NOMO-1 (cell line): ENCODE measurements at regions not wholly inside any gene's neighbourhood (a gene's known extent, or its start where the extent isn't known, plus 50 kb on each side); places are given as distances from the start of the nearest gene placed in this dataset.

Experiments used
- DNase-seq, 2 experiments: peaks; one replicate each; lab custom pipeline; 2025; ENCODE audit not compliant: unreplicated experiment in 2 of 2; lab: John Stamatoyannopoulos, UW

DNA sequence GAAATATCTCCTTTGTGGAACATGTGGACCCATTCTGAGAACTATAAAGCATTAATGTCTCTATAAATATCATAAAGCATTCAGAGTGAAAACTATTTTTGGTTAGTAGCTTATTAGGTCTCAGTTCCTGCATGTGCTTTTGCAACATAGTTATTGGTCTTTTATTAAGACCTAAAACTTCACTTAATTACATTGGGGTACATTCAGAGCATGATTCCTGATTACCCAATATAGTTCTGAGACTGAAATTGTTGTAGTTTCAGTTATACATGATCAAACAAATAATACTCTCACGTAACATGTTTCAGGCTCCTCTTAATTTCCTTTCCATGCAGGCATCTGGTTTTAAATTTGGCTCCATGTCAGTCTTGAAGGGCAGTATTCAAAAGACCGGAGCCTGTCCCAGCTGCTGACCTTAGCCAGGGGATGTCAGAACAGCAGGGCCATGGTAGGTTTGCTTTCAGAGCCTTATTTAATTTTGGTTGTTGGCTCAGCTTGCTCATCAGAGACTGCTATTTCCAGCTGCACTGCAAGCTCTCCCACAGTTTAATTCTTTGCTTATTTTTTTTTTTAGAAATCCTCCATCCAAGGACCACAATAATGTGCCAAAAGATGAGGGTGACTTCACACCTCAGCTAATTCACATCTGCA, 447.8 kb upstream of the FZD8 start:
- DNase-seq, result no peak

DNA sequence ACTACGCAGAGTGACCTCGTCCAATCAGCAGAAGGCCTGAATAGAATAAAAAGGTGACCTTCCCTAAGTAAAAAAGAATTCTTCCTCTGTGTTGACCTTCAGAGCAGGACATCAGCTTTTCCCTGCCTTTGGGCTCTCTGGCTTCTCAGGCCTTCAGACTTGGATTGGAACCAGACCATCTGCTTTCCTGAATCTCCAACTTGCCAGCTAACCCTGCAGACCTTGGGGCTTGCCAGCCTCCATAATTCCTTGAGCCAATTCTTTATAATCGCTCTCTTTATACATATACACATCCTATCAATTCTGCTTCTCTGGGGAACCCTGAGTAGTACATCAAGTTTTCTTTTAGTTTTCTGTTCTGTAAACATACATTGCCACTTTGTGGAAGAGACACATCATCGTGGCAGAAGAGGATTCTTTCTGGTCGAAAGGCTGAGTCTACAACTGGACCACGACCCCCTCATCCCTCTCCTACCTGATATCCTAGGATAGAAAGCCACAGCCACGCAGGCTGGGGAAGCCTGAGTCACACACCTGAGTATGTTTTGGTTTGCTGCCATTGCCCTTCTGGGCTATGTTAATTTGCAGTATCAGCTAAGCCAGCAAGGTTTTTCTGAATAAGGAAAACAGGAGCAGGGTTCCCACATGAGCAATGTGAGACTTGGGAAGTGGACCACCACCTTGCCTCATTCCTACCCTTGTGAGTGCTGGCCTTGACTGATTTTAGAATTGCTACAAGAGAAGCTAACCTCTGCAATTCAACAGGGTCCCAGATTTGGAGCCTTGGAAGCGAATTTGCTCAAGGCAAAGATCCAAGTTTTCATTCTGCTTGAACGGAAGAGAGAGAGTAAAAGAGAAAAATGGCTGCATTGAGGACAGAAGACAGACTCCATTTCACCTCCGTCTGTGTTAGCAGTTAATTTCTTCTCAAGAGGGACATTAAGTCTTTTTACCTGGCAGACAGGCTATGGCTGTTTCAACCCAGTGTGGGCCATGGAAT, 445.2 kb upstream of the FZD8 start:
- no peak for DNase-seq

DNA sequence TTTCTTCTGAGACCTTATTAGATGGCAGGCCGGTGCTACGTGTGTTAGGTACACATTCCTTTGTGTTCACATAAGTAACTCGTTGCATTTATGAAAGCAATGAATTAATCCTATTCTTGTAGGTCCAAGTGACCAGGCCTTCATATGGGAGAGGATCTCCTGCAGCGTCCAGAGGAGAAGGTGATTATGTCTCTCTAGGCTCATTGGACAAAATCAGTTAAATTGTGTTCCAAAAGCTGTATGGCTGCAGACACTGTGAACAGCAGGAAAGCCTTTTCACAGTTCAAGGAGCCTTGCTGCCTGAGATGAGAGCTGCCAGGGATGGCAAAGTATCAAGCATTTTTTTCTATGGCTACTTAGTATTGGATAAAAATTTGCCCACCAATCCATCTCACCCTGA, 433.1 kb upstream of the FZD8 start:
- no peak for DNase-seq

DNA sequence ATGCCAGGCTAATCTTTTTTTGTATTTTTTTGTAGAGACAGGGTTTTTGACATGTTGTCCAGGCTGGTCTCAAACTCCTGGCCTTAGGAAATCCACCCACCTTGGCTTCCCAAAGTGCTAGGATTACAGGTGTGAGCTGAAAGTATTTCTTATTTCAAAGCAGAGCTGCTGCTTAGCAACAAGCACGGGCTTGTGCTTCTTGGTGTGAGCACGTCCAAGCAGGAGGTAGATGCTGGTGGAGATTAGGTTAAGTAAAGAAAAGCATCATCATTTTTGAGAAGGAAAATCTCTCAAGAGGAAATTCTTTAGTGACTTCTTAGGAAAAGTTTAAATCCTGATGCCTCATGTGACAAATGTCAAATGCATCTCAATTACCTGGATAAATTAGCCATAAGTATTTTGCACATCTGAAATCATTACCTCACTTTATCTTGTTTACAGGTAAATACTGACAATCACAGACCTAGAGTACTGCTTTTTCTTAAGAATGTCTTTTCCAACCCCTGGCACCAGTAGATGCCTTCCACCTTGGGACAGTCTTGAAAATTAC, 431.8 kb upstream of the FZD8 start:
- DNase-seq, result no peak

DNA sequence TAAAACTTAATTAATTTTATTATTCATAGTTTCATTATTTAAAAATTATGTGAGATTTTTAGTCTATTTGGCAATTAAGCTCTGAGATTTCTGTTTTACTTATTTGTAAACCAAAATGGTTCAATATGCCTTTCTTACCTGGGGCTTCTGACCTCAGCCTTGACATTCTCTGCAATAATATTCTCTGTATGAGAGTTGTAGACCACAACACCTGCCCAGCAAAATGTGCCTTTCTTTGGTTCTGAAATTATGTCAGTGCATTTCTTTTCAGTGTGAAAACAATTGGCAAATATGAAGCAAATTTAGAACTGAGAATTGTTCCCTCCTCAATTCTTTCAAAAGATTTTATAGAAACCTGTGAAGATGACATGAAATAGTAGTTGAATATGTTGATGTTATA, 426.4 kb upstream of the FZD8 start:
- DNase-seq, result no peak

DNA sequence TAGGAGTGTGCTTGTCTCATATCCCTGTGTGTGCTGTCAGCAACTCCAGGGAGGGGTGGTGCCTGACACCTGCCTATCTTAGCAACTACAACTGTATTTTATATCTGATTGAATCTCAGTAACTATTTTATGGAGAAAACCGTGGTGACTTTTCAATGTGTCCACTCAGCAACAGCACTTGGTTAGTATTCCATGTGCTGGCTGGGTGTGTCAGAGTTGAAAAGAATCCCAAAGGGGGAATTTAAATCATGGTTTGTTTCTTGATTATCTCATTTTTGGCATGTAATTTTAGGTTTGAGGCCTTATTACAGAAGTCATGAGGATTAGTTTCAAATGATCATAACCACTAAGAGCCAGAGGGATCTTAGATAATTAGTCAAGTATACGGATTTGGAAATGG, 425.7 kb upstream of the FZD8 start:
- DNase-seq, result no peak

DNA sequence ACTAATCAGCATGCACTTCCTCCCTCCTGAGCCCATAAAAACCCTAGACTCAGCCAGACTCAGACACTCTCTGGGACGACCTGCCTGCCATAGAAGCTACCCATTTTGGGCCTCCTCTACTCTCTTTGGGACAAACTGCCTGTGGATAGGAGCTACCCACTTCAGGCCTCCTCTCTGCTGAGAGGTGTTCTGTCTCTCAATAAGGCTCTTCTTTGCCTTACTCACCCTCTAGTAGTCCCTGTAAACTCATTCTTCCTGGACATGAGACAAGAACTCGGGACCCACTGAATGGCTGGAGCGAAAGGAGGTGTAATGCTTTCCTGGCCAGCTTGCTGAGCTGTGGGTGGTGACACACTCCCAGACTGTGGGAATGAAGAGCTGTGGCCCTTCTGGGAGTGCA, 424.8 kb upstream of the FZD8 start:
- DNase-seq, result no peak

DNA sequence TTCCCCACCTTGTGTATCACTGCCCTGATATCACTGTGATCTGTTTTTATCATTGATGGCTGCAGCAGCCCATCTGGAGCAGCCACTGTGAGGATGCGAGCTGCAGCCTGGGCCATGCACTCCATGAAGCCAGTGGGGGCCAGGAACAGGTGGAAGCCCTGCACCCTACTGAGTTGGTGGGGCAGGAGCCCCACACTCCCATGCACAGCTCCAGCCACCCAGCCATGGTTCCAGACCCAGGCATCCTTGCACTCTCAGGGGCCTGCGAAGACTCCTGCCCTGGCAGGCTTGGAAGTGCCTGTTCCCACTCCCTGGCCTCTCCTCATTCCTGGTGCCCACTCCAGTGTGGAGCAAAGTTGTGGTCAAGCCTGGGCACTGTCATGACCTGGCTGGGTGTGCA, 424.0 kb upstream of the FZD8 start:
- DNase-seq, result no peak

DNA sequence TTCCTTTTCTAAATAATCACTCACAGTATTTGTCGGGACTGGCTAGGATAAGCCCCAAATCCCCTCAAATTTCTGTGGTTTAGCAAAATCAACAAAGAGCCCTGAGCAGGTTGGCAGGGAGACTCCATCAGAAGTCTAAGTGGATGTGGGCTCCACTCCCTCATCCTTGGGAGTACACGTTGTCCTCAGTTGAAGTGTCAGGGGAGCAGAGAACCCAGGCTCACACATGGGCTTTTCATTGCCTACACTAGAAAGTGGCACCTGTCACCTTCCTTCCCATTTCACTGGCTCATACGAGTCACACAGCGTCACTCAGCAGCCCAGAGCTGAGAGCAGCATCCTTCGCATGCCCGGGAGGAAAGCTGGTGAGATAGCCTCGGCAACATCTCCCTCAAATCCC, 421.3 kb upstream of the FZD8 start:
- DNase-seq, result no peak

DNA sequence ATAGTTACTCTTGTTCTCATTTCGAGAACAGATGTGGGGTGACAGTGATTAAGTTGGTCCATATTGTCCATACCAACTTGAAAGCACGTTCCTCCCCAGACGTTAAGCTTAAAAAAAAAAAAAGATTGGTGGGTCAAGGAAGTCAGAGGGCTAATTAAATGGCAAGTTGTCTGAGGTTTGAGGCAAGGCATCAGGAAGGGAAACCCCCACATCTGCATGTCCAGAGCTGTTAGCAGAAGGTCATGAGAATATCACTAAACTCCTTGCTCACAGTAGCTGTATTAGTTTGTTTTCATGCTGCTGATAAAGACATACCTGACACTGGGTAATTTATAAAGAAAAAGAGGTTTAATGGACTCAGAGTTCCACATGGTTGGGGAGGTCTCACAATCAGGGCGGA, 415.6 kb upstream of the FZD8 start:
- DNase-seq, result no peak

DNA sequence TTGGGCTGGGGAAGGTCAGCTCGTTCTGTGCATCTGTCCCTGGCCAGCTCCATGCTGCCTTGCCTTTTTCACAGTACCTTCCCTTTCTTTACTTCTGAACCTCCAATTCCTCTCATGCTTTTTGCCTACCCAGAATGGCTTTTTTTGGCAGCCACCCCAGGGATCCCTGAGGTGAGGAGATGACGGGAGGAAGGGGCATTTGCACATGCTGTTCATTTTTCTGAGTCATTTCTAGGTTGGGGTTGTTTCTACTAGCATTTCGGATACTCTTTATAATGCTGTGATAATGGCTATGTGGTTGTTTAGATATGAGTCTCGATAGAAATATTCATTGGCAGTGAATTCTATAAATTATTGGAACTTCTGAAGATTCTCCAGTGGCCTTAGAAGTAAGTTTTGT, 415.1 kb upstream of the FZD8 start:
- no peak for DNase-seq

DNA sequence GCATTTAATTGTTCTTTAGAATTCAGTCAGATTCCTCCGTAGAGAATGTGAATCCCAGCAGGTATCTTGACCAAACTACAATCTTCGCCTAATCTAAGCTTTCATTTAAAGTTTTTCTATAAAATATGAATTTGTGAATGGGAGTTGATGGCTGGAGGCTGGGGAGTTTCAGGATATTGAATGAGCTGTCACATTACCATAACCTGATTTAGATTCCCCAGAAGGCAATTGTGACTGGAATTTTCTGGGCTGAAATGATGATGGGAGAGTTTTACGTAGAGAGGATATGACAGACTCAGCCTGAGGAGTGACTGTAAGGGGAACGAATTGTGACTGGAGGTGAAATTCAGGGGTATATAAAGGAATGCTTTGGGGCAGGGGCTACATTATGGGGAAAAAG, 411.7 kb upstream of the FZD8 start:
- no peak for DNase-seq

DNA sequence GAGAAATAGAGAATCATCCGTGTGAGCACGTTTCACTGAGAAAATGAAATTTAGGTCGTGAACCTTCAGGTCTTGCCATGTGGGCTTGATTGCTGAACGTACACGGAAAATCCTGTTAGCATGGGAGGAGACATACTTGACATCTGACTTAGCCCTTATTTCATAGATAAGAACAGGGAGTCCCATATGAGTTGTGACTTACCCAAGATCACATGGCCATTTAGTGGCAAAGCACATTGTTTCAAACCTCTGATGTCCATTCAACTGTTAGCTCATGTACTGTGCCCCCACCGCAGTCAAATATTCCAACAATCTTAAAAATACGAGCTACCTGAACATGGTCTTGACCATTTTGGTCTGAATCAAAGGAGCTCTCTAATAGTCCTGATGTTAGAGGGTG, 411.2 kb upstream of the FZD8 start:
- DNase-seq, result no peak

DNA sequence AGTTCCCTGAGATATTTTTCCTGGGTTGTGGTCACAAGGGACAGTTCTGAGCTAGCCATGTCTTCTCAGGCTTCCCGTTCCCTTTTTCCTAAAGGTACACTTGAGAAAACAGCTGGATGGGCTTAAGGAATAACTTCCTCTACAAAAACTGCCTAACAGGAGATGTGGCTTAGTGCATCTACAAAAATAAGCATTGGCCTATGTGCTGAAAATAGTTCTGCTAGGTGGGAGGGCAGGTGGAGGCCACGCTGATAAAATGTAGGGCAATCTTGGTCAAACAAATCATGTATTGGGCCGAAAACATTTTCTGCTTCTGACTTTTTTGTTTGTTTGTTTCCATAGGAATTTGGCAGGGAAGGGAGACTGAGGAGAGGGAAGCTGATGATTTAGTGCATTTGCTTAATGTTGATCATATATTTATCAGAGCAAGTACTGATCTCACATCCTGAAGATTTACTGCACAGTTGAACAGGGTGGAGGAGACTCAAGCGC, 409.4 kb upstream of the FZD8 start:
- no peak for DNase-seq

DNA sequence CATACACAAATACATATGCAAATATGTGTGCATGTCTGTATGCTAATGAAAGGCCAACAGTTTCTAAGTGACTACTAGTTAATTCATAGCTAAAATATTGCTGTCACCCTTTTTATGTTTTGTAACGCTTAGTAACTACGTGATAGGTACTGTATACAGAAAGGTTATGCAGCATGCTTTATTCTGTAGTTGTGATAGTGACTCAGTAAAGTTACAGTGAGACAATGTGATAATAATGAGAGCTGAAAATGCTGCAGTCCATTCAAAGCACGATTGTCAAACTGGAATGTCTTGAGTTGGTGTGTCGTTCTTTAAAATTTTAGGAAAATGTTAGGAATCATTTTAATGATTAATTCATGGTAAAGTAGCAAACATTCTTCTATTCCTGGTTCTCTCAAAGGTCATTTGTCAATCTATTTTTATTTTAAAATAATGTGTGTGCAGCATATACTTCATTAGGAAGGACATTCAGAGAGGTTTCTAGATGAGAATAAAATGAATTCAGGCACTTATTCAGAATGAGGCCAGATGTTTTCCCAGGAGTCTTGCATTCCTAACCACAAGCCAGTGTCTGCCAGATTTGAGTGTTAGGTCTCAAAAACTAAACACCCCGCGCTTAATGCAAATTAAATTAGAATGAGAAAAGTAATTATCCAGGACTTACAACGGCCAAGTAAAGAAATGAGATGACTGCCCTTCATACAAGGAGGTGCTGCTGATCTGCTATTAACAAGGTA, 408.8 kb upstream of the FZD8 start:
- no peak for DNase-seq

DNA sequence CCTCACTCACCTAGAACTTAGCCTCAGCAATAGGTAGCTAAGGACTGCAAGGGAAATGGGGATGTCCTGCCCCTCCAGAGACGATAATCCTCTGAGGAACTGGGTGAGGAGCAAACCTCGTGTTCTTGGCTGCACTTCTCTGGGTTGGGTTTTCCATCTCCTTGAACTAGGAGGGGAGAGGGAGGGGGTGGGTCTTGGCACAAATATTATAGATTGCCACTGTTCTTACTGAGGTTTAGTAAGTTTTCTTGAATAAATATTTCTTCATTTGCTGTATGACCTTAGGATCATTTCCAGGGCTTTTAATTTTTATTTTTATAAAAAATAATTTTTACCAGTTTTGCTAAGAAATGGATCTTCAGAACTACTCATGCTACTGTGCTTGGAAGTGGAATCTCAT, 406.7 kb upstream of the FZD8 start:
- DNase-seq, result no peak

DNA sequence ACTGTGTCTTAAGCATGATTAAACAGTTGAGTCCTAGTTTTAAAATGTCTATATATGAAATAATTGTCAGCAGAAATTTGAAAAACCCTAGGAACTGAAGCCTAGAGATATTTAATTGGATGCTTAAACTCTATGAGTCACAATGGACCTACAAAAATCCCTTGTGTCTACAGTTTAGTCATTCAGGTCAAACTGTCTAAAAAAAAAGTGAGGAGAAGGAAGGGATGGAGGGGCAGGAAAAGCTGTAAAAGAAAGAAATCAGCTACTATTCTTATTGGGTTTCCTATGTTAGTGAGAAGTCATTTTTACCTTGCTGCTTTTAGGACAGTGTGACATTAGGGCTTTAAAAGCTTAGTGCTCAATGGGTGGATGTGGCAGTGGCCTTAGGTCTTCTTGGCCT, 406.1 kb upstream of the FZD8 start:
- no peak for DNase-seq

DNA sequence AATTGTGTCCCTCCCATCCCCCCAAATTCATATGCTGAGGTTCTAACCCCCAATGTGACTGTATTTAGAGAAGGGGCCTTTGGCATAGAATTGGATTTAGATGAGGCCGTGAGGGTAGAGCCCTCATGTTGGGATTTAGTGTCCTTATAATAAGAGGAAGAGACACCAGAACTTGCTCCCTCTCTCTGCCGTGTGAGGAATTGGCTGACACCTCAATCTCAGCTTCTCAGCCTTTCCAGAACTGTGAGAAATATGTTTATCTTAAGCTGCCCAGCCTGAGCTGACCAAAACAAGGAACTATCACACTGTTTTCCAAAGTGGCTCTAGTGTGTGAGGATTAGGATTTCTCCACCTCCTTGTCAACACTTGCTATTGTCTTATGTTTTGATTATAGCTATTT, 400.0 kb upstream of the FZD8 start:
- DNase-seq, result no peak

DNA sequence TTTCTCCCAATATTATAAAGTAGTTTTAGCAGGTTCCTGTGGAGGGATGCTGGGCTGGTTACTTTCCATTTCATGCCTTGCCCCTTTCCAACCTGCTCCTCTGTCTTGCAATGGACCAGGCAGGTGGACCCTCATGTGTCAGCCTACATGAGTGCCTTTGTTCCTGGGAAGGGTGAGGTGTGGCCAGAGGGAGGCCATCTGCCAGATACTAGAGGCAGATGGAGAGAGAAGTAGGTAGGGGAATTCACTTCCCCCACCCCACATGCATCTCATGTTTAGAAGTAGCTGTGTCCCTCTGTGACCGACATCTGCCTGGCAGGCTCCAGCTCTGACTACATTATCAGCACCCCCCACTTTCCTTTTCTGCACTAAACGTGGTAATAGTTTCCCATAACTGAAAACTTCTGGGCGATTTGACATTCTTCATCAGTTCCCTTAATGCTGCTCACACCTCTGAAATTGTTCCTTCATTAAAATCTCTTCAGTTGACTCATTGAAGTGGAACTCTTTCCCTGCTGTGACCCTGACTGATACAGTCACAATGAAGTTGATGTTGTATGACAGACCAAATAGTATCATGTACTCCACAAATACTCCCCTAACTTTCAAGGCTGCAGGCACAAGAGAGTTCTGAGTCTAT, 396.3 kb upstream of the FZD8 start:
- DNase-seq, result no peak

DNA sequence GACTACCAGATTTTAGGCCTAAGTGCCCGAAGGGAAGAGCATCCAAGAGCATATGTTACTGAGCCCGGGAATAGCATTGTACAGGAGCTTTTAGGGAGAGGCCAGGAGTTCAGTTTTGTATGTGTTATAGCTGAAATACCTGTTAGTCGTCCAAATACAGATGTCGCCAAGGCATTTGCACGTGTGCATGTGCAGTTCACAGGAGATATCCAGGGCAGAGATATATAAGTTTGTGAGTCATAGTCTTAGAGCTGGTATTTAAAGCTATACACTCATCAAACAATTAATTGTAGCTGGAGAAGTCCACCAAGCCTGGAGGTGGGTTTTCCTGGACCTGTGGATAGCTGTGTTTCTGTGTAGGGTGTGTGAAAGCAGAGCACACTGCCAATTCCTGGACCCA, 394.0 kb upstream of the FZD8 start:
- DNase-seq, result no peak

DNA sequence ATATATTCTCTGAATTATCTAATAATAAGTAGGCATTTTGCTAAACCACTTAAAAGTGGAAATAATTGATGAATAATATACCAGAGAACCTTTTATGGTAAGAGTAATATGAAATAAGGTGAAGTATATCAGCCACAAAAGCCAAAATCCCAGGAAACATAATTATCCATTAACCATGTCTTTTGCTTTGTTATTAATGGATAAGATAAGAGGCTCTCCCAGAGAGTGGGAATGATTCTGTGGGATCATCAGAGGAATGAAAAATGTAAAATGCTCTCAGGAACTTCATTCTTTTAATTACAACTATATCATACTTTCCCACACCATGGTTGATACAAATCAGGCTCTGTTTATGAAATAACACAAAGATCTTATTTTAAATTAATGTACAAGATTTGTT, 391.7 kb upstream of the FZD8 start:
- DNase-seq, result no peak
